ENCODE measurements at regions not wholly inside any gene's neighbourhood (a gene's known extent, or its start where the extent isn't known, plus 50 kb on each side); places are given as distances from the start of the nearest gene placed in this dataset.

DNA sequence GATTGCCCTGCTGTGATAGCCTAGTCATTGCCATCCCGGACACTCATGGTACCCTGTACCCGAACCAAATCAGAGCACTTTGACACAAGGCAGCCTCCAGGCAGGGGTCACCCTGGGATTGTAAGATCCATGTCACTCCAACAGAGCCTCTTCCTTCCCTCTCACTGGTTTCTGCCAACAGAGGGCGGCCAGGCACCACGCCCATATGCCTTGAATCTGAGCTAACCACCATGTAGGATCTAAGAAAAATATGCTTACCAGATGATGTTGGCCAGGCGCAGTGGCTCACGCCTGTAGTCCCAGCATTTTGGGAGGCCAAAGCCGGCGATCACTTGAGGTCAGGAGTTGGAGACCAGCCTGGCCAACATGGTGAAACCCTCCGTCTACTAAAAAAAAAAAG, 389.2 kb upstream of the KLF6 start:
- WGBS, 2 donors: 92 to 96% methylated on average over 9 of the region's 9 CpGs
- no peaks in the 10 kb centered on the region for H3K4me1 ChIP-seq

DNA sequence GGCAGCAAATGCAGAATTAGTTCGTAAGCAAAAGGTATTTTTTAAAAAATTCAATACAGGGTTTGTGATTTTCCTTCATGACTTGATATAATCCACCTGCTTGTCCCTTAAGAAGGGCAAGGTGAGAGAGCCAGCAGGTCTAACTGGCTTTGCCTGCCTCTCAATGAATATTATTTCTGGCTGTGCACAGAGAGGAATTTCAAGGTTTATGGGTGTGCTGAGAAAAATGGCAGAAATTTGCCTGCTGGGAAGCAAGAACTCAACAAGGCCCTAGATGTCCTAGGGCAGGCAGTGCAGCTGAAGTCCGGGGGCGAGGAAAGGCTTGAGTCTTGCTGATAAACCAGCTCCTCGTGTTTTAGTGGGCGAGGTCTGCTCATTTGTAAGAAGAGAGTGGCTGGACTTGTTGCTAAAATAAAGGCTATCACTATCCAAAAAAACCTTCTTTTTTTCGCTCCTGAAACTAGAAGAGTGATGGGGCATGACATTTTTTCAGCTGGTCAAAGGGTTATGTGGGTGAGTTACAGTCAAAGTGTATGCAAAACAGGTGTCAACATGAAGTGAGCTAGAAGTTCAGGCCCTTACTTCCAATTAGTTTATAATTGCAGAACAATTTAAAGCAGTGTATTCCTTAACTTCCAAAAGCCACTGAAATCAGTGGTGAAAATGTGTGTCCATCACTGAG, 385.8 kb upstream of the KLF6 start:
- intact Hi-C loops (cut with DNase I): no loop called here
- Histone ChIP-seq H3K9me3 (no peaks in the 10 kb centered on the region), H3K4me1 (no peaks in the 10 kb centered on the region), H3K36me3 (no peaks in the 10 kb centered on the region), H3K27ac (no peak overlapping the region), H3K4me3 (no peak overlapping the region), H3K27me3 (no peaks in the 10 kb centered on the region)
- TF ChIP-seq EP300 (IDR thresholded peaks at IDR 0.05) (no peak), POLR2A (IDR thresholded peaks at IDR 0.05) (no peak), POLR2AphosphoS5 (IDR thresholded peaks at IDR 0.05) (no peak)
- TF ChIP-seq, protein P1, sequence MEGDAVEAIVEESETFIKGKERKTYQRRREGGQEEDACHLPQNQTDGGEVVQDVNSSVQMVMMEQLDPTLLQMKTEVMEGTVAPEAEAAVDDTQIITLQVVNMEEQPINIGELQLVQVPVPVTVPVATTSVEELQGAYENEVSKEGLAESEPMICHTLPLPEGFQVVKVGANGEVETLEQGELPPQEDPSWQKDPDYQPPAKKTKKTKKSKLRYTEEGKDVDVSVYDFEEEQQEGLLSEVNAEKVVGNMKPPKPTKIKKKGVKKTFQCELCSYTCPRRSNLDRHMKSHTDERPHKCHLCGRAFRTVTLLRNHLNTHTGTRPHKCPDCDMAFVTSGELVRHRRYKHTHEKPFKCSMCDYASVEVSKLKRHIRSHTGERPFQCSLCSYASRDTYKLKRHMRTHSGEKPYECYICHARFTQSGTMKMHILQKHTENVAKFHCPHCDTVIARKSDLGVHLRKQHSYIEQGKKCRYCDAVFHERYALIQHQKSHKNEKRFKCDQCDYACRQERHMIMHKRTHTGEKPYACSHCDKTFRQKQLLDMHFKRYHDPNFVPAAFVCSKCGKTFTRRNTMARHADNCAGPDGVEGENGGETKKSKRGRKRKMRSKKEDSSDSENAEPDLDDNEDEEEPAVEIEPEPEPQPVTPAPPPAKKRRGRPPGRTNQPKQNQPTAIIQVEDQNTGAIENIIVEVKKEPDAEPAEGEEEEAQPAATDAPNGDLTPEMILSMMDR (IDR thresholded peaks at IDR 0.05): no peak
- WGBS, 2 donors: 86 to 88% methylated on average over 6 of the region's 6 CpGs
- DNase-seq: no peak

More for the DNA sequence above, 389.2 kb upstream of the KLF6 start:
- intact Hi-C loops (cut with DNase I): no loop called here
- Histone ChIP-seq H3K4me3 (no peak overlapping the region), H3K27ac (no peak overlapping the region), H3K36me3 (no peaks in the 10 kb centered on the region), H3K27me3 (no peaks in the 10 kb centered on the region), H3K9me3 (no peaks in the 10 kb centered on the region)
- no peak for TF ChIP-seq POLR2A (IDR thresholded peaks at IDR 0.05)
- TF ChIP-seq, protein P1 (IDR thresholded peaks at IDR 0.05): no peak
- TF ChIP-seq EP300 (IDR thresholded peaks at IDR 0.05): no peak
- no peak for TF ChIP-seq POLR2AphosphoS5 (IDR thresholded peaks at IDR 0.05)
- DNase-seq: no peak

- 93 to 98% methylated on average over 2 of the region's 2 CpGs for WGBS, 2 donors
- TF ChIP-seq, protein P1 (IDR thresholded peaks at IDR 0.05): no peak
- TF ChIP-seq POLR2AphosphoS5 (IDR thresholded peaks at IDR 0.05) (no peak), POLR2A (IDR thresholded peaks at IDR 0.05) (no peak), EP300 (IDR thresholded peaks at IDR 0.05) (no peak)
- Histone ChIP-seq H3K9me3 (no peaks in the 10 kb centered on the region), H3K27ac (no peak overlapping the region), H3K36me3 (no peaks in the 10 kb centered on the region), H3K4me3 (no peak overlapping the region), H3K4me1 (no peaks in the 10 kb centered on the region), H3K27me3 (no peaks in the 10 kb centered on the region)
- no peak for DNase-seq
- intact Hi-C loops (cut with DNase I): no loop called here
Observed at GRCh38 chr10:4170181-4170580, 385.2 kb upstream of the KLF6 start.

DNA sequence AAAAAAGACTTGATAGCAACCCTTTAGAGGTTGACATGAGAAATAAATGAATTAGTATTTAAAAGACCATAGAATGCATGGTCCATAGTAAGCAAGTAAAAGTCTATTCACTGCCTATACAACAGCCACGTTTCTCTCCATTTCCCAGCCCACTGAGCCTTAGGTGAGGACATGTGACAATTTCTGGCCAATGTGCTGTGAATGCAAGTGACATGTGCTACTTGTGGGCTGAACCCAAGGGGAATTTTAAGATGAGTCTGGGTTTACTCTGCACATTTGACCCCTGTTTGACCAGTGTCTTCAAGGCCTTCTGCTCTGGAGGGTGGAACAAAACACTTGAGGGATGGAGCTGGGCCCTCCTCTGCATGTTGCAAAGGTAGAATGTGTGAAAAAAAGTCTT, 384.4 kb upstream of the KLF6 start:
- intact Hi-C loops (cut with DNase I): no loop called here
- no peak overlapping the region for H3K27ac ChIP-seq
- DNase-seq: no peak
- TF ChIP-seq POLR2AphosphoS5 (IDR thresholded peaks at IDR 0.05) (no peak), EP300 (IDR thresholded peaks at IDR 0.05) (no peak), POLR2A (IDR thresholded peaks at IDR 0.05) (no peak)
- TF ChIP-seq, protein P1 (IDR thresholded peaks at IDR 0.05): no peak
- H3K27me3 ChIP-seq: no peaks in the 10 kb centered on the region
- H3K4me3 ChIP-seq: no peak overlapping the region
- no peaks in the 10 kb centered on the region for H3K36me3 ChIP-seq
- 89 to 98% methylated on average over 1 of the region's 1 CpG for WGBS, 2 donors
- H3K9me3 ChIP-seq: no peaks in the 10 kb centered on the region
- no peaks in the 10 kb centered on the region for H3K4me1 ChIP-seq

DNA sequence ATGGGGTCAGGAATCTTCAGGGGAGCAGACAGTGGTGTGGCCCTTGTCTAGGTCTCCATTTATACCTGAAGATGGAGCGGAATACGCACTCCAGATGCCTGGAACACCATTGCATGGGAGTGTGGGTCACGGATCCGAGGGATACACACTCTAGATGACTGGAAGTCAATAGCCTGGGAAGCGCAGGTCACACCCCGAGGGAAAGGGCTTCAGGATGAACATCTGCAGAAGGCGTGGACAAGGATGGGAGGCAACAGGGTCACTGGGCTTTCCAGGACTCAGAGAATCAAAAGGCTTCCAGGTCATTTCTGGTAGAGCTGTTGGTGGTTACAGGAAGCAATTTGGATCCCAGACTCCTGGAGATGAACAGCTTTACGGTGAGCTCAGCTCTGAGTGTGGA, 382.2 kb upstream of the KLF6 start:
- intact Hi-C loops (cut with DNase I): no loop called here

More for the DNA sequence above, 382.2 kb upstream of the KLF6 start:
- Histone ChIP-seq H3K9me3 (no peaks in the 10 kb centered on the region), H3K27ac (no peak overlapping the region), H3K27me3 (no peaks in the 10 kb centered on the region), H3K4me1 (no peaks in the 10 kb centered on the region), H3K36me3 (no peaks in the 10 kb centered on the region), H3K4me3 (no peak overlapping the region)
- no peak for DNase-seq
- TF ChIP-seq POLR2AphosphoS5 (IDR thresholded peaks at IDR 0.05): no peak
- 94% methylated on average over 8 of the region's 8 CpGs for WGBS, 2 donors

All from sigmoid colon (tissue), 6 donors.